SU-DHL-6 (cell line): ENCODE measurements at regions not wholly inside any gene's neighbourhood (a gene's known extent, or its start where the extent isn't known, plus 50 kb on each side); places are given as distances from the start of the nearest gene placed in this dataset.

Source experiments
- EZH2phosphoT487 ChIP-seq: fragments of 200-600 bp; sonication (generic), shearing (Covaris generic); conservative IDR thresholded peaks from 2 replicates; pipeline ENCODE4 v1.6.1; 2018; ENCODE audit warnings: mild to moderate bottlenecking, antibody characterized with exemption, low read length, moderate library complexity, mixed read lengths
- TF ChIP-seq, protein P1 (sequence below): fragments of 200-600 bp; sonication (generic); IDR thresholded peaks from one replicate; pipeline ENCODE4 v1.5.1; 2017; ENCODE audit warnings: antibody characterized with exemption, mild to moderate bottlenecking, low read length, moderate library complexity; ENCODE audit not compliant: insufficient read depth, poor library complexity, severe bottlenecking

- TF ChIP-seq, protein P1, sequence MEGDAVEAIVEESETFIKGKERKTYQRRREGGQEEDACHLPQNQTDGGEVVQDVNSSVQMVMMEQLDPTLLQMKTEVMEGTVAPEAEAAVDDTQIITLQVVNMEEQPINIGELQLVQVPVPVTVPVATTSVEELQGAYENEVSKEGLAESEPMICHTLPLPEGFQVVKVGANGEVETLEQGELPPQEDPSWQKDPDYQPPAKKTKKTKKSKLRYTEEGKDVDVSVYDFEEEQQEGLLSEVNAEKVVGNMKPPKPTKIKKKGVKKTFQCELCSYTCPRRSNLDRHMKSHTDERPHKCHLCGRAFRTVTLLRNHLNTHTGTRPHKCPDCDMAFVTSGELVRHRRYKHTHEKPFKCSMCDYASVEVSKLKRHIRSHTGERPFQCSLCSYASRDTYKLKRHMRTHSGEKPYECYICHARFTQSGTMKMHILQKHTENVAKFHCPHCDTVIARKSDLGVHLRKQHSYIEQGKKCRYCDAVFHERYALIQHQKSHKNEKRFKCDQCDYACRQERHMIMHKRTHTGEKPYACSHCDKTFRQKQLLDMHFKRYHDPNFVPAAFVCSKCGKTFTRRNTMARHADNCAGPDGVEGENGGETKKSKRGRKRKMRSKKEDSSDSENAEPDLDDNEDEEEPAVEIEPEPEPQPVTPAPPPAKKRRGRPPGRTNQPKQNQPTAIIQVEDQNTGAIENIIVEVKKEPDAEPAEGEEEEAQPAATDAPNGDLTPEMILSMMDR = no peak
- no peak for TF ChIP-seq EZH2phosphoT487
Measured at GRCh38 chr19:30254789-30255188, 117.4 kb upstream of the ZNF536 start.
